Trophoblast cell (in vitro differentiated cells and primary cell): ENCODE measurements at regions not wholly inside any gene's neighbourhood (a gene's known extent, or its start where the extent isn't known, plus 50 kb on each side); places are given as distances from the start of the nearest gene placed in this dataset.

Source experiments
- DNase-seq, 2 donors: peaks; one replicate each; pipeline ENCODE4 v3.0.0-alpha.2; 2016
- H2AFZ ChIP-seq: 2 replicates; pipeline ENCODE4 v1.6.1; 2013; ENCODE audit warnings: low read length, moderate library complexity, mild to moderate bottlenecking; ENCODE audit not compliant: insufficient read depth, poor library complexity
- H2AK5ac ChIP-seq: 2 replicates; pipeline ENCODE4 v1.6.1; 2013; ENCODE audit warnings: mild to moderate bottlenecking, low read length
- H2BK120ac ChIP-seq: 2 replicates; pipeline ENCODE4 v1.6.1; 2013; ENCODE audit warnings: low read length, mild to moderate bottlenecking, moderate library complexity; ENCODE audit not compliant: insufficient read depth, poor library complexity
- H2BK12ac ChIP-seq: 2 replicates; pipeline ENCODE4 v1.6.1; 2013; ENCODE audit warnings: mild to moderate bottlenecking, low read length, moderate library complexity
- H2BK5ac ChIP-seq: 2 replicates; pipeline ENCODE4 v1.6.1; 2013; ENCODE audit warnings: low read length, low read depth, moderate library complexity, mild to moderate bottlenecking; ENCODE audit not compliant: poor library complexity
- H3K14ac ChIP-seq: 2 replicates; pipeline ENCODE4 v1.6.1; 2013; ENCODE audit warnings: mild to moderate bottlenecking, low read length
- H3K18ac ChIP-seq: 2 replicates; pipeline ENCODE4 v1.6.1; 2013; ENCODE audit warnings: mild to moderate bottlenecking, low read length
- H3K23ac ChIP-seq: 2 replicates; pipeline ENCODE4 v1.6.1; 2013; ENCODE audit warnings: low read length
- H3K27ac ChIP-seq: 2 replicates; pipeline ENCODE4 v1.5.1; 2013; ENCODE audit warnings: low read depth, mild to moderate bottlenecking, inconsistent platforms, low read length, moderate library complexity
- H3K27me3 ChIP-seq: 2 replicates; pipeline ENCODE4 v1.6.1; 2013; ENCODE audit warnings: inconsistent platforms, mild to moderate bottlenecking, low read length, moderate library complexity; ENCODE audit not compliant: insufficient read depth
- H3K36me3 ChIP-seq, 2 experiments: 1 replicate in 1 of 2; 2 replicates in 1 of 2; pipeline ENCODE4 v1.6.1; 2013; ENCODE audit warnings: low read length in 2 of 2, mild to moderate bottlenecking in 2 of 2, moderate library complexity in 1 of 2; ENCODE audit not compliant: insufficient read depth in 2 of 2, control insufficient read depth in 1 of 2
- H3K4ac ChIP-seq: 2 replicates; pipeline ENCODE4 v1.6.1; 2013; ENCODE audit warnings: low read depth, mild to moderate bottlenecking, low read length, moderate library complexity
- H3K4me1 ChIP-seq, 2 experiments: 1 replicate in 1 of 2; 2 replicates in 1 of 2; pipeline ENCODE4 v1.6.1; 2013; ENCODE audit warnings: low read length in 2 of 2, mild to moderate bottlenecking in 2 of 2, moderate library complexity in 1 of 2; ENCODE audit not compliant: insufficient read depth in 2 of 2, control insufficient read depth in 1 of 2
- H3K4me2 ChIP-seq: 2 replicates; pipeline ENCODE4 v1.6.1; 2013; ENCODE audit warnings: inconsistent platforms, mild to moderate bottlenecking, low read length, moderate library complexity
- H3K4me3 ChIP-seq: 2 replicates; pipeline ENCODE4 v1.5.1; 2013; ENCODE audit warnings: mild to moderate bottlenecking, low read depth, low read length, inconsistent platforms
- H3K79me1 ChIP-seq: one replicate; pipeline ENCODE4 v1.6.1; 2013; ENCODE audit warnings: low read length
- H3K79me2 ChIP-seq: 2 replicates; pipeline ENCODE4 v1.6.1; 2013; ENCODE audit warnings: low read length, mild to moderate bottlenecking; ENCODE audit not compliant: control insufficient read depth, insufficient read depth, poor library complexity
- H3K9ac ChIP-seq: 2 replicates; pipeline ENCODE4 v1.6.1; 2013; ENCODE audit warnings: mild to moderate bottlenecking, low read length
- H3K9me3 ChIP-seq: 2 replicates; pipeline ENCODE4 v1.6.1; 2013; ENCODE audit warnings: low read depth, mild to moderate bottlenecking, control low read depth, inconsistent platforms, low read length; ENCODE audit not compliant: insufficient read depth
- H4K12ac ChIP-seq: 2 replicates; pipeline ENCODE4 v1.6.1; 2013; ENCODE audit warnings: low read depth, mild to moderate bottlenecking, low read length, moderate library complexity
- H4K8ac ChIP-seq: 2 replicates; pipeline ENCODE4 v1.6.1; 2013; ENCODE audit warnings: low read depth, mild to moderate bottlenecking, low read length, moderate library complexity
- H4K91ac ChIP-seq: one replicate; pipeline ENCODE4 v1.6.1; 2013; ENCODE audit warnings: low read depth, mild to moderate bottlenecking, low read length, moderate library complexity
- WGBS: extraction: QIAGEN DNeasy Blood & Tissue Kit; methylation state at CpG from one replicate; pipeline ENCODE4 v1.1.7; 2013; ENCODE audit warnings: missing lambda C conversion rate; ENCODE audit not compliant: insufficient read length, insufficient coverage; ENCODE audit errors: extremely low coverage; 5-methylcytosine and 5-hydroxymethylcytosine counted together

- H3K4me2 ChIP-seq, result no peak overlapping the region
- no peaks in the 10 kb centered on the region for H3K27me3 ChIP-seq
- no peak overlapping the region for H2BK5ac ChIP-seq
- no peak overlapping the region for H4K91ac ChIP-seq
- no peak overlapping the region for H3K23ac ChIP-seq
- no peaks in the 10 kb centered on the region for H3K79me2 ChIP-seq
- no peak overlapping the region for H3K18ac ChIP-seq
- H3K27ac ChIP-seq, result no peak overlapping the region
- H3K9me3 ChIP-seq, result no peaks in the 10 kb centered on the region
- H2BK120ac ChIP-seq, result no peak overlapping the region
- no peak overlapping the region for H3K4ac ChIP-seq
- no peaks in the 10 kb centered on the region for H3K36me3 ChIP-seq
- H3K9ac ChIP-seq, result no peak overlapping the region
- H2BK12ac ChIP-seq, result no peak overlapping the region
- H3K4me3 ChIP-seq, result no peak overlapping the region
- no peak overlapping the region for H4K8ac ChIP-seq
- no peak overlapping the region for H3K14ac ChIP-seq
- DNase-seq, result no peak
- H4K12ac ChIP-seq, result no peak overlapping the region
- H2AFZ ChIP-seq, result no peak overlapping the region
- H3K79me1 ChIP-seq, result no peaks in the 10 kb centered on the region
- no peaks in the 10 kb centered on the region for H3K4me1 ChIP-seq
- H2AK5ac ChIP-seq, result no peak overlapping the region
Measured at GRCh38 chr6:53974941-53975340, 136.3 kb upstream of the MLIP start.

GRCh38 chr6:53975941-53976615 lies 135.2 kb upstream of the MLIP start:
- Histone ChIP-seq H4K12ac (no peak overlapping the region), H3K4me2 (no peak overlapping the region), H3K4ac (no peak overlapping the region), H2AFZ (no peak overlapping the region), H3K18ac (no peak overlapping the region), H2AK5ac (no peak overlapping the region), H3K36me3 (no peaks in the 10 kb centered on the region), H4K8ac (no peak overlapping the region), H3K4me3 (no peak overlapping the region), H3K4me1 (no peaks in the 10 kb centered on the region), H3K9ac (no peak overlapping the region), H3K23ac (no peak overlapping the region), H3K9me3 (no peaks in the 10 kb centered on the region), H2BK120ac (no peak overlapping the region), H3K14ac (no peak overlapping the region), H2BK5ac (no peak overlapping the region), H4K91ac (no peak overlapping the region), H2BK12ac (no peak overlapping the region), H3K79me1 (no peaks in the 10 kb centered on the region), H3K27ac (no peak overlapping the region), H3K79me2 (no peaks in the 10 kb centered on the region), H3K27me3 (no peaks in the 10 kb centered on the region)
- peak in 1 of 2 donors; percentile 34 for DNase-seq
- no CpG with 5 or more reads among the region's 3 CpGs for WGBS

DNA sequence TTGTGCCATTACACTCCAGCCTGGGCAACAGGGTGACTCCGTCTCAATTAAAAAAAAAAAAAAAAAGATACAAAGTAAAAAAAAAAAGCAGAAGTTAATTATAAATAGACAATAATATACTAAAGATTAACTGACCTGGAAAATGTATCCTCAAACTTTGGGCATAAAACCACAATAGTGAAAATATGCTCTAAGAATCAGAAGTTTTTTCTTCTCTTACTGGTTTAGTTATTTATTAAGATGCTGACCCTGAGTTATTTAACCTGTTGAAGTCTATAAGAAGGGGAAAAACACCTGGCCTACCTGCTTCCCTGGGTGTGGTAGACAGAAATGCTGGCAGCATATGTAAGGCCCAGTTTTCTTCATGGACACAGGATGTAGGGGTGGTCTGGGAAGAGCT lies 133.7 kb upstream of the MLIP start:
- peak in 1 of 2 donors; percentile 13 for DNase-seq
- Histone ChIP-seq H3K36me3 (no peaks in the 10 kb centered on the region), H3K23ac (no peak overlapping the region), H3K18ac (no peak overlapping the region), H2AK5ac (no peak overlapping the region), H3K79me1 (no peaks in the 10 kb centered on the region), H3K4ac (no peak overlapping the region), H3K4me3 (no peak overlapping the region), H4K12ac (no peak overlapping the region), H3K27me3 (no peaks in the 10 kb centered on the region), H3K4me2 (no peak overlapping the region), H3K9ac (no peak overlapping the region), H2BK12ac (no peak overlapping the region), H3K79me2 (no peaks in the 10 kb centered on the region), H2AFZ (no peak overlapping the region), H3K14ac (no peak overlapping the region), H3K9me3 (no peaks in the 10 kb centered on the region), H3K4me1 (no peaks in the 10 kb centered on the region), H3K27ac (no peak overlapping the region), H2BK120ac (no peak overlapping the region), H4K8ac (peak overlapping the region; percentile 19), H2BK5ac (no peak overlapping the region), H4K91ac (no peak overlapping the region)
- WGBS, result no CpG with 5 or more reads among the region's 1 CpG

GRCh38 chr6:53979468-53980067 lies 131.7 kb upstream of the MLIP start:
- H2BK12ac ChIP-seq, result no peak overlapping the region
- H3K9me3 ChIP-seq, result no peaks in the 10 kb centered on the region
- H3K79me1 ChIP-seq, result no peaks in the 10 kb centered on the region
- no peak overlapping the region for H3K14ac ChIP-seq
- no peak overlapping the region for H2BK120ac ChIP-seq
- no peaks in the 10 kb centered on the region for H3K79me2 ChIP-seq
- no peak overlapping the region for H4K8ac ChIP-seq
- no peaks in the 10 kb centered on the region for H3K27me3 ChIP-seq
- no peak overlapping the region for H2AFZ ChIP-seq
- H2AK5ac ChIP-seq, result no peak overlapping the region
- no peaks in the 10 kb centered on the region for H3K4me1 ChIP-seq
- H3K23ac ChIP-seq, result no peak overlapping the region
- no peak overlapping the region for H3K18ac ChIP-seq
- no peak overlapping the region for H3K4me2 ChIP-seq
- no peak overlapping the region for H4K12ac ChIP-seq
- H3K4me3 ChIP-seq, result no peak overlapping the region
- H4K91ac ChIP-seq, result no peak overlapping the region
- no peak overlapping the region for H3K27ac ChIP-seq
- no peaks in the 10 kb centered on the region for H3K36me3 ChIP-seq
- peak in 1 of 2 donors; percentile 74 for DNase-seq
- no peak overlapping the region for H3K4ac ChIP-seq
- H2BK5ac ChIP-seq, result no peak overlapping the region
- no peak overlapping the region for H3K9ac ChIP-seq
